ENCODE measurements at regions not wholly inside any gene's neighbourhood (a gene's known extent, or its start where the extent isn't known, plus 50 kb on each side); places are given as distances from the start of the nearest gene placed in this dataset.
"Not testable (repeated sequence)": the region's sequence is repeated elsewhere in the genome, so short reads cannot be mapped to it uniquely, and the experiment has no call there.

GRCh38 chr4:29770627-29771026, 949.5 kb upstream of the PCDH7 start:
- DNase-seq (no peak), FAIRE-seq (no peak)
- intact Hi-C loops (cut with DNase I), result no loop called here
- TF ChIP-seq CTCF (IDR thresholded peaks at IDR 0.05; ENCODE audit: borderline replicate concordance, extremely low read depth, insufficient read depth), result no peak
- Histone ChIP-seq H3K4me1 (ENCODE audit: control insufficient read depth in 2 of 3, insufficient read depth in 2 of 3, low read depth in 1 of 3, low read length in 3 of 3) (no peaks in the 10 kb centered on the region), H3K36me3 (ENCODE audit: control insufficient read depth in 2 of 3, insufficient read depth in 3 of 3, low read length in 3 of 3) (no peaks in the 10 kb centered on the region), H3K27me3 (ENCODE audit: control insufficient read depth, insufficient read depth, low read length) (no peaks in the 10 kb centered on the region), H3K4me3 (ENCODE audit: low read length in 3 of 3) (no peak overlapping the region), H3K9me3 (ENCODE audit: control insufficient read depth in 2 of 3, insufficient read depth in 1 of 3, low read length in 3 of 3) (no peaks in the 10 kb centered on the region), H3K27ac (ENCODE audit: low read depth in 2 of 2, low read length in 2 of 2) (no peak overlapping the region), H3K9ac (ENCODE audit: low read length in 3 of 3) (no peak overlapping the region)

- DNase-seq; intact Hi-C loops (cut with DNase I); FAIRE-seq; H3K9ac ChIP-seq (ENCODE audit: low read length in 3 of 3); H3K9me3 ChIP-seq (ENCODE audit: control insufficient read depth in 2 of 3, insufficient read depth in 1 of 3, low read length in 3 of 3); H3K36me3 ChIP-seq (ENCODE audit: control insufficient read depth in 2 of 3, insufficient read depth in 3 of 3, low read length in 3 of 3); H3K4me1 ChIP-seq (ENCODE audit: control insufficient read depth in 2 of 3, insufficient read depth in 2 of 3, low read depth in 1 of 3, low read length in 3 of 3); H3K27me3 ChIP-seq (ENCODE audit: control insufficient read depth, insufficient read depth, low read length); H3K4me3 ChIP-seq (ENCODE audit: low read length in 3 of 3); H3K27ac ChIP-seq (ENCODE audit: low read depth in 2 of 2, low read length in 2 of 2): not testable (repeated sequence)
These were observed 932.0 kb upstream of the PCDH7 start for GRCh38 chr4:29788123-29788522.

- no peak for TF ChIP-seq CTCF (IDR thresholded peaks at IDR 0.05; ENCODE audit: borderline replicate concordance, extremely low read depth, insufficient read depth)
- intact Hi-C loops (cut with DNase I), result no loop called here
- no peak overlapping the region for H3K4me3 ChIP-seq (ENCODE audit: low read length in 3 of 3)
These were observed 914.9 kb upstream of the PCDH7 start for GRCh38 chr4:29805245-29805644.

GRCh38 chr4:29805916-29806480, 914.2 kb upstream of the PCDH7 start:
- peaks cover 0 to 6% (median 3%) of the 10 kb centered on the region in 3 donors for H3K9me3 ChIP-seq (ENCODE audit: control insufficient read depth in 2 of 3, insufficient read depth in 1 of 3, low read length in 3 of 3)
- no peak overlapping the region for H3K4me3 ChIP-seq (ENCODE audit: low read length in 3 of 3)
- H3K27ac ChIP-seq (ENCODE audit: low read depth in 2 of 2, low read length in 2 of 2), result no peak overlapping the region
- H3K4me1 ChIP-seq (ENCODE audit: control insufficient read depth in 2 of 3, insufficient read depth in 2 of 3, low read depth in 1 of 3, low read length in 3 of 3), result no peaks in the 10 kb centered on the region
- no peak overlapping the region for H3K9ac ChIP-seq (ENCODE audit: low read length in 3 of 3)
- intact Hi-C loops (cut with DNase I), result no loop called here
- no peak for FAIRE-seq
- no peak for TF ChIP-seq CTCF (IDR thresholded peaks at IDR 0.05; ENCODE audit: borderline replicate concordance, extremely low read depth, insufficient read depth)
- H3K36me3 ChIP-seq (ENCODE audit: control insufficient read depth in 2 of 3, insufficient read depth in 3 of 3, low read length in 3 of 3), result no peaks in the 10 kb centered on the region
- peak in 1 of 5 donors; percentile 5 for DNase-seq
- H3K27me3 ChIP-seq (ENCODE audit: control insufficient read depth, insufficient read depth, low read length), result no peaks in the 10 kb centered on the region

More at GRCh38 chr4:29805245-29805644, 914.9 kb upstream of the PCDH7 start:
- Histone ChIP-seq H3K27ac (ENCODE audit: low read depth in 2 of 2, low read length in 2 of 2) (no peak overlapping the region), H3K36me3 (ENCODE audit: control insufficient read depth in 2 of 3, insufficient read depth in 3 of 3, low read length in 3 of 3) (no peaks in the 10 kb centered on the region), H3K9ac (ENCODE audit: low read length in 3 of 3) (no peak overlapping the region), H3K9me3 (ENCODE audit: control insufficient read depth in 2 of 3, insufficient read depth in 1 of 3, low read length in 3 of 3) (peaks cover 0 to 6% (median 3%) of the 10 kb centered on the region in 3 donors), H3K4me1 (ENCODE audit: control insufficient read depth in 2 of 3, insufficient read depth in 2 of 3, low read depth in 1 of 3, low read length in 3 of 3) (no peaks in the 10 kb centered on the region), H3K27me3 (ENCODE audit: control insufficient read depth, insufficient read depth, low read length) (no peaks in the 10 kb centered on the region)
- no peak for FAIRE-seq
- DNase-seq, result peak in 2 of 5 donors; percentile 1 to 4
